ENCODE measurements at regions not wholly inside any gene's neighbourhood (a gene's known extent, or its start where the extent isn't known, plus 50 kb on each side); places are given as distances from the start of the nearest gene placed in this dataset.

DNA sequence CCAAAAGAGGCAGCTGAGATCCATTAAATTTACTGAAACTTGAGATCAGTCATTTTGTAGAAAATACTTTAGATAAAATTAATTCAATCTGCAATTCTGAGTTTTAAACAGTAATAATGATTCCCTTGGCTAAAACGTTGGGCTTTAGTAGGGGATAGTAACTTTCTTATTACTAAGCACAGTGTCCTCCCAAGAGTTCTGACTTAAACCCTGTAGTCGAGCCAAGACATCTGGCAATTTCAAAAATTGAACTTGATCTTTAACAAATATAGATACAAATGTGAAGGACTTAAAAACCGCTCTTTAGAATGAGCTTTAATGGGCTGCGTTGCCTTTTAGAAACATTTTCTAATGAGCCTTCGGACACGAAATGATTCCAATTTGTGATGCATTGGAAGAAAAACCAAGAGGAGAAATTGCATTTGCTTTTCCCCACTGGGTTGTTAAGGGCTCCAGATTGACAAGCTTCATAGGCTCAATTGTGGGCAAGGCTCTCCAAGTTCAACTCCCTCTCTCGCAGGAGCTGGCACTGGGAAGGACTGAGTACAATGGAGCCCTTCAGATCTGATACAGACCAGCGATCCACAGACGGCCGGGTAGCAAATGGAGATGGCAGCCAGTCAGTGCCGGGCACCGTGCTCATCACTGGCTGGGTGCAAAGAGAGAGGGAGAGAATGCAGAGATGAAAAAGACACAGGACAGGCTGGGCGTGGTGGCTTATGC, 921.3 kb upstream of the AUTS2 start:
- no peaks in the 10 kb centered on the region for H3K27me3 ChIP-seq (ENCODE audit: control insufficient read depth, insufficient read depth, low read length)
- no peak overlapping the region for H3K4me2 ChIP-seq (ENCODE audit: extremely low read depth, insufficient read depth, low read length)
- no peaks in the 10 kb centered on the region for H3K79me2 ChIP-seq (ENCODE audit: control insufficient read depth, insufficient read depth, low read length)
- no peaks in the 10 kb centered on the region for H3K9me3 ChIP-seq (ENCODE audit: control insufficient read depth, insufficient read depth, low read depth, low read length)
- TF ChIP-seq, protein P1, sequence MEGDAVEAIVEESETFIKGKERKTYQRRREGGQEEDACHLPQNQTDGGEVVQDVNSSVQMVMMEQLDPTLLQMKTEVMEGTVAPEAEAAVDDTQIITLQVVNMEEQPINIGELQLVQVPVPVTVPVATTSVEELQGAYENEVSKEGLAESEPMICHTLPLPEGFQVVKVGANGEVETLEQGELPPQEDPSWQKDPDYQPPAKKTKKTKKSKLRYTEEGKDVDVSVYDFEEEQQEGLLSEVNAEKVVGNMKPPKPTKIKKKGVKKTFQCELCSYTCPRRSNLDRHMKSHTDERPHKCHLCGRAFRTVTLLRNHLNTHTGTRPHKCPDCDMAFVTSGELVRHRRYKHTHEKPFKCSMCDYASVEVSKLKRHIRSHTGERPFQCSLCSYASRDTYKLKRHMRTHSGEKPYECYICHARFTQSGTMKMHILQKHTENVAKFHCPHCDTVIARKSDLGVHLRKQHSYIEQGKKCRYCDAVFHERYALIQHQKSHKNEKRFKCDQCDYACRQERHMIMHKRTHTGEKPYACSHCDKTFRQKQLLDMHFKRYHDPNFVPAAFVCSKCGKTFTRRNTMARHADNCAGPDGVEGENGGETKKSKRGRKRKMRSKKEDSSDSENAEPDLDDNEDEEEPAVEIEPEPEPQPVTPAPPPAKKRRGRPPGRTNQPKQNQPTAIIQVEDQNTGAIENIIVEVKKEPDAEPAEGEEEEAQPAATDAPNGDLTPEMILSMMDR (conservative IDR thresholded peaks at IDR 0.05 in 1 of 2, IDR thresholded peaks at IDR 0.05 in 1 of 2; ENCODE audit: low read depth in 1 of 2, low read length in 2 of 2), result no peak
- TF ChIP-seq EZH2 (IDR thresholded peaks at IDR 0.05; ENCODE audit: low read length, missing control alignments), result no peak
- no peaks in the 10 kb centered on the region for H4K20me1 ChIP-seq (ENCODE audit: control insufficient read depth, extremely low read depth, insufficient read depth, low read length)
- no peaks in the 10 kb centered on the region for H3K36me3 ChIP-seq (ENCODE audit: control insufficient read depth, insufficient read depth, low read length)
- no peak overlapping the region for H3K9ac ChIP-seq (ENCODE audit: insufficient read depth, low read length)
- no peak overlapping the region for H3K27ac ChIP-seq (ENCODE audit: insufficient read depth, low read length)
- no peaks in the 10 kb centered on the region for H3K4me1 ChIP-seq (ENCODE audit: control insufficient read depth, extremely low read depth, insufficient read depth, low read length)
- no peak for DNase-seq (ENCODE audit: low read depth in 2 of 2)
- no peak overlapping the region for H2AFZ ChIP-seq (ENCODE audit: low read length)
- H3K4me3 ChIP-seq (replicated peaks in 1 of 4; ENCODE audit: control extremely low read depth in 1 of 4, insufficient read depth in 1 of 4, low read depth in 3 of 4, low read length in 4 of 4), result no peak overlapping the region

GRCh38 chr7:68678196-68678595, 920.1 kb upstream of the AUTS2 start:
- Histone ChIP-seq H4K20me1 (ENCODE audit: control insufficient read depth, extremely low read depth, insufficient read depth, low read length) (no peaks in the 10 kb centered on the region), H3K4me3 (replicated peaks in 1 of 4; ENCODE audit: control extremely low read depth in 1 of 4, insufficient read depth in 1 of 4, low read depth in 3 of 4, low read length in 4 of 4) (no peak overlapping the region), H3K36me3 (ENCODE audit: control insufficient read depth, insufficient read depth, low read length) (no peaks in the 10 kb centered on the region), H2AFZ (ENCODE audit: low read length) (no peak overlapping the region), H3K27ac (ENCODE audit: insufficient read depth, low read length) (no peak overlapping the region), H3K9me3 (ENCODE audit: control insufficient read depth, insufficient read depth, low read depth, low read length) (no peaks in the 10 kb centered on the region), H3K4me2 (ENCODE audit: extremely low read depth, insufficient read depth, low read length) (no peak overlapping the region), H3K27me3 (ENCODE audit: control insufficient read depth, insufficient read depth, low read length) (no peaks in the 10 kb centered on the region), H3K9ac (ENCODE audit: insufficient read depth, low read length) (no peak overlapping the region), H3K4me1 (ENCODE audit: control insufficient read depth, extremely low read depth, insufficient read depth, low read length) (no peaks in the 10 kb centered on the region), H3K79me2 (ENCODE audit: control insufficient read depth, insufficient read depth, low read length) (no peaks in the 10 kb centered on the region)
- peak in 1 of 2 donors; percentile 60 for DNase-seq (ENCODE audit: low read depth in 2 of 2)
- TF ChIP-seq, protein P1 (conservative IDR thresholded peaks at IDR 0.05 in 1 of 2, IDR thresholded peaks at IDR 0.05 in 1 of 2; ENCODE audit: low read depth in 1 of 2, low read length in 2 of 2), result no peak

GRCh38 chr7:68679459-68680234, 918.6 kb upstream of the AUTS2 start:
- Histone ChIP-seq H3K4me3 (replicated peaks in 1 of 4; ENCODE audit: control extremely low read depth in 1 of 4, insufficient read depth in 1 of 4, low read depth in 3 of 4, low read length in 4 of 4) (no peak overlapping the region), H3K4me2 (ENCODE audit: extremely low read depth, insufficient read depth, low read length) (no peak overlapping the region), H3K27me3 (ENCODE audit: control insufficient read depth, insufficient read depth, low read length) (no peaks in the 10 kb centered on the region), H2AFZ (ENCODE audit: low read length) (no peak overlapping the region), H3K27ac (ENCODE audit: insufficient read depth, low read length) (no peak overlapping the region), H3K36me3 (ENCODE audit: control insufficient read depth, insufficient read depth, low read length) (no peaks in the 10 kb centered on the region), H3K4me1 (ENCODE audit: control insufficient read depth, extremely low read depth, insufficient read depth, low read length) (no peaks in the 10 kb centered on the region), H3K79me2 (ENCODE audit: control insufficient read depth, insufficient read depth, low read length) (no peaks in the 10 kb centered on the region), H3K9me3 (ENCODE audit: control insufficient read depth, insufficient read depth, low read depth, low read length) (no peaks in the 10 kb centered on the region), H4K20me1 (ENCODE audit: control insufficient read depth, extremely low read depth, insufficient read depth, low read length) (no peaks in the 10 kb centered on the region), H3K9ac (ENCODE audit: insufficient read depth, low read length) (no peak overlapping the region)
- no peak for DNase-seq (ENCODE audit: low read depth in 2 of 2)
- TF ChIP-seq, protein P1 (conservative IDR thresholded peaks at IDR 0.05 in 1 of 2, IDR thresholded peaks at IDR 0.05 in 1 of 2; ENCODE audit: low read depth in 1 of 2, low read length in 2 of 2), result no peak
- no peak for TF ChIP-seq EZH2 (IDR thresholded peaks at IDR 0.05; ENCODE audit: low read length, missing control alignments)

Measured in fibroblast of lung (primary cell).